B cell (primary cell): ENCODE measurements at regions not wholly inside any gene's neighbourhood (a gene's known extent, or its start where the extent isn't known, plus 50 kb on each side); places are given as distances from the start of the nearest gene placed in this dataset.

Experiments
- ATAC-seq: fragments of 200-7000 bp; cut with Tn5 transposase; one replicate; pipeline ENCODE4 v1.10.0; 2021; ENCODE audit warnings: low read depth, mild to moderate bottlenecking, moderate number of reproducible peaks, moderate library complexity
- CTCF ChIA-PET: fragments of 350-600 bp; sonication (Branson Sonifier 250); formaldehyde crosslinking; loops from one replicate; lab custom pipeline; 2021; ENCODE audit warnings: antibody characterized with exemption, inconsistent platforms; lab: Charles Lee
- POLR2A ChIA-PET: fragments of 350-600 bp; sonication (Branson Sonifier 250); formaldehyde crosslinking; loops from one replicate; lab custom pipeline; 2021; ENCODE audit warnings: antibody characterized with exemption; lab: Charles Lee
- DNase-seq: peaks from one replicate; pipeline ENCODE4 v3.0.0; 2013
- H2AFZ ChIP-seq: 2 replicates; pipeline ENCODE4 v1.6.1; 2012; ENCODE audit warnings: mild to moderate bottlenecking, low read depth, low read length; ENCODE audit not compliant: insufficient read depth, poor library complexity, severe bottlenecking
- H3K27ac ChIP-seq, 2 donors: 1 replicate in 1 of 2; 2 replicates in 1 of 2; pipeline ENCODE4 v1.5.1; 2012 to 2013; ENCODE audit warnings: low read length in 2 of 2, mild to moderate bottlenecking in 2 of 2, moderate library complexity in 1 of 2
- H3K27me3 ChIP-seq, 4 experiments: fragments of 200-600 bp in 1 of 4; sonication (generic) in 1 of 4; replicated peaks in 1 of 4; 1 replicate in 2 of 4; 2 replicates in 2 of 4; pipeline versions ENCODE4 v1.6.1 to v1.7.0; 2013 to 2016; ENCODE audit warnings: low read length in 3 of 4, mild to moderate bottlenecking in 2 of 4, mixed read lengths in 1 of 4, moderate library complexity in 1 of 4; ENCODE audit not compliant: insufficient read depth in 4 of 4, control insufficient read depth in 3 of 4; ENCODE audit errors: control extremely low read depth in 1 of 4
- H3K36me3 ChIP-seq, 2 experiments: replicated peaks in 1 of 2; 1 replicate in 1 of 2; 2 replicates in 1 of 2; pipeline versions ENCODE4 v1.6.1 to v1.7.1; 2013; ENCODE audit warnings: low read length in 1 of 2; ENCODE audit not compliant: insufficient read depth in 2 of 2, control insufficient read depth in 1 of 2; ENCODE audit errors: control extremely low read depth in 1 of 2, extremely low read depth in 1 of 2
- H3K4me1 ChIP-seq, 2 donors: fragments of 200-600 bp in 1 of 2; sonication (generic) in 1 of 2; 1 replicate in 1 of 2; 2 replicates in 1 of 2; pipeline versions ENCODE4 v1.5.1 to v1.6.1; 2013 to 2017; ENCODE audit warnings: low read length in 2 of 2; ENCODE audit not compliant: control insufficient read depth in 2 of 2, insufficient read depth in 2 of 2
- H3K4me2 ChIP-seq: replicated peaks from 2 replicates; pipeline ENCODE3; 2012; ENCODE audit warnings: mild to moderate bottlenecking, low read depth, low read length; ENCODE audit not compliant: poor library complexity, severe bottlenecking
- H3K4me3 ChIP-seq, 5 experiments: fragments of 200-600 bp in 1 of 5; sonication (generic) in 1 of 5; 1 replicate in 3 of 5; 2 replicates in 2 of 5; pipeline versions ENCODE4 v1.5.1 to v1.7.0; 2011 to 2016; ENCODE audit warnings: low read length in 4 of 5, mild to moderate bottlenecking in 4 of 5, low read depth in 2 of 5, control low read depth in 1 of 5, moderate library complexity in 1 of 5; ENCODE audit not compliant: insufficient read depth in 1 of 5; ENCODE audit errors: control extremely low read depth in 1 of 5, extremely low read depth in 1 of 5
- H3K79me2 ChIP-seq: fragments of 200-600 bp; sonication (generic); one replicate; pipeline ENCODE4 v1.6.0; 2016; ENCODE audit warnings: low read length; ENCODE audit not compliant: control insufficient read depth, insufficient read depth
- H3K9ac ChIP-seq: fragments of 200-600 bp; sonication (generic); 2 replicates; pipeline ENCODE4 v1.6.1; 2017; ENCODE audit warnings: mild to moderate bottlenecking, low read length, moderate library complexity
- H3K9me3 ChIP-seq, 3 donors: one replicate each; pipeline versions ENCODE4 v1.6.1 to v1.7.1; 2013; ENCODE audit warnings: low read length in 2 of 3; ENCODE audit not compliant: control insufficient read depth in 2 of 3, insufficient read depth in 1 of 3; ENCODE audit errors: control extremely low read depth in 1 of 3
- H4K20me1 ChIP-seq: 2 replicates; pipeline ENCODE4 v1.6.0; 2012; ENCODE audit warnings: mild to moderate bottlenecking, low read length; ENCODE audit not compliant: insufficient read depth, control insufficient read depth, poor library complexity, severe bottlenecking
- H3K27ac Mint-ChIP-seq: one replicate; pipeline ENCODE4 v1.8.0; 2021; ENCODE audit warnings: mixed read lengths
- H3K27me3 Mint-ChIP-seq: one replicate; pipeline ENCODE4 v1.8.0; 2021; ENCODE audit warnings: mixed read lengths
- H3K4me1 Mint-ChIP-seq: one replicate; pipeline ENCODE4 v1.8.0; 2021; ENCODE audit warnings: mixed read lengths
- H3K4me3 Mint-ChIP-seq: one replicate; pipeline ENCODE4 v1.8.0; 2021; ENCODE audit warnings: mixed read lengths
- H3K9me3 Mint-ChIP-seq: one replicate; pipeline ENCODE4 v1.8.0; 2022; ENCODE audit warnings: mixed read lengths; ENCODE audit not compliant: insufficient read depth
- CTCF ChIP-seq: fragments of 200-600 bp; IDR thresholded peaks from one replicate; pipeline ENCODE4 v1.8.0; 2022; ENCODE audit warnings: antibody characterized with exemption, mild to moderate bottlenecking
- EZH2 ChIP-seq: IDR thresholded peaks from 2 replicates; pipeline ENCODE4 v1.6.1; 2012; ENCODE audit warnings: borderline replicate concordance, low read depth, mild to moderate bottlenecking, moderate library complexity, low read length; ENCODE audit not compliant: insufficient read depth, poor library complexity, severe bottlenecking
- WGBS: methylation state at CpG from one replicate; pipeline ENCODE4 v1.1.5; 2013; ENCODE audit warnings: missing lambda C conversion rate; ENCODE audit not compliant: insufficient coverage; 5-methylcytosine and 5-hydroxymethylcytosine counted together
- intact Hi-C: fragments of 100-400 bp; cut with micrococcal nuclease; formaldehyde crosslinking; loops from one replicate; pipeline ENCODE4 v1.10.0; 2022

- Histone ChIP-seq H2AFZ (no peak overlapping the region), H3K4me3 (no peak overlapping the region), H3K4me2 (no peak overlapping the region), H3K27me3 (no peaks in the 10 kb centered on the region), H3K4me1 (no peaks in the 10 kb centered on the region), H3K36me3 (no peaks in the 10 kb centered on the region), H4K20me1 (no peaks in the 10 kb centered on the region), H3K9me3 (peaks cover 0 to 4% (median 0%) of the 10 kb centered on the region in 3 donors), H3K79me2 (no peaks in the 10 kb centered on the region), H3K27ac (no peak overlapping the region), H3K9ac (no peak overlapping the region)
- no CpG with 5 or more reads among the region's 9 CpGs for WGBS
- ATAC-seq (no peak), DNase-seq (no peak)
- TF ChIP-seq EZH2 (no peak), CTCF (no peak)
- POLR2A ChIA-PET: no interaction called here
- no peak overlapping the region for H3K27ac Mint-ChIP-seq
- H3K4me3 Mint-ChIP-seq: no peak overlapping the region
- CTCF ChIA-PET: no interaction called here
- peaks cover 2% of the 10 kb centered on the region for H3K4me1 Mint-ChIP-seq
- H3K9me3 Mint-ChIP-seq: no peaks in the 10 kb centered on the region
- no peaks in the 10 kb centered on the region for H3K27me3 Mint-ChIP-seq
- intact Hi-C loops: no loop called here
Observed at GRCh38 chr10:129231821-129232220, 235.2 kb upstream of the MGMT start.

GRCh38 chr10:129233351-129234148 is 233.5 kb upstream of the MGMT start:
- H3K4me3 Mint-ChIP-seq: peak overlapping the region; percentile 57
- no peak overlapping the region for H3K4me2 ChIP-seq

More at GRCh38 chr10:129233351-129234148, 233.5 kb upstream of the MGMT start:
- Histone ChIP-seq H3K27ac (no peak overlapping the region), H4K20me1 (no peaks in the 10 kb centered on the region), H3K27me3 (no peaks in the 10 kb centered on the region), H3K4me3 (no peak overlapping the region), H2AFZ (no peak overlapping the region), H3K9ac (no peak overlapping the region), H3K79me2 (no peaks in the 10 kb centered on the region), H3K9me3 (peaks cover 0 to 4% (median 0%) of the 10 kb centered on the region in 3 donors), H3K36me3 (no peaks in the 10 kb centered on the region), H3K4me1 (no peaks in the 10 kb centered on the region)
- CTCF ChIA-PET: no interaction called here
- POLR2A ChIA-PET: no interaction called here
- DNase-seq (no peak), ATAC-seq (no peak)
- TF ChIP-seq EZH2 (no peak), CTCF (no peak)
- intact Hi-C loops: no loop called here
- Mint-ChIP-seq H3K4me1 (peaks cover 2% of the 10 kb centered on the region), H3K27ac (no peak overlapping the region), H3K9me3 (no peaks in the 10 kb centered on the region), H3K27me3 (no peaks in the 10 kb centered on the region)
- 86% methylated on average over 13 of the region's 15 CpGs for WGBS
